ENCODE measurements at regions not wholly inside any gene's neighbourhood (a gene's known extent, or its start where the extent isn't known, plus 50 kb on each side); places are given as distances from the start of the nearest gene placed in this dataset.
"Not testable (repeated sequence)": the region's sequence is repeated elsewhere in the genome, so short reads cannot be mapped to it uniquely, and the experiment has no call there.

DNA sequence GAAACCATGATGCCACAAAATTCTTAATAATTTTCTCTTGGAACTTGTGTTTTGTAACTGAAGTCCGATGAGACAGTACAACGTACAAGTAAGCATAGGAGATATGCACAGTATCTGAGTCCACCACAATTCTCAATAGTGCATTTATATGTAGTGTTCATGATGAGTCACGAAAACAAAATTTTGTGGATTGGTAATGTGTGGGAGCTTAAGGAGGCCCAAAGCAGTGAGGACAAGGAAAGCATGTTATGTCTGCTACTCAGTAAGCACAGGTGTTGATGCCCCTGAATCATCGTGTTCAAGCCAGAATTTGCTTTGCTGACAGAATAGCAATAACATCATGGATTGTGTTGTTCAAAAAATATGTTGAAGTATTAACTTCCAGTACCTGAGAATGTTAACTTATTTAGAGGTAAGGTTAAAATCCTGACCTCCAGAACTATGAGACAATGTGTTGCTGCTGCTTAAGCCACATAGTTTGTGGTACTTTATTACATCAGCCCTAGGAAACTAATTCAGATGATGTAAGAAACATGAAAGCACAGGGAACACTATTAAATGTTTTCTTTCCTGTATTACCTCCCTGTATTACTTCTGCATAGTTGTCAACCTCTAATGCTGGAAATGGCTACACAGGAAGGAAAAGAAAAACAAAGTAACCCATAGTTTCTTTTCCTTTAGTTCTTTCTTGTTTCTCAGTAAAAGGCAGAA is 201.3 kb downstream of the SLITRK6 start:
- DNase-seq: no peak

DNA sequence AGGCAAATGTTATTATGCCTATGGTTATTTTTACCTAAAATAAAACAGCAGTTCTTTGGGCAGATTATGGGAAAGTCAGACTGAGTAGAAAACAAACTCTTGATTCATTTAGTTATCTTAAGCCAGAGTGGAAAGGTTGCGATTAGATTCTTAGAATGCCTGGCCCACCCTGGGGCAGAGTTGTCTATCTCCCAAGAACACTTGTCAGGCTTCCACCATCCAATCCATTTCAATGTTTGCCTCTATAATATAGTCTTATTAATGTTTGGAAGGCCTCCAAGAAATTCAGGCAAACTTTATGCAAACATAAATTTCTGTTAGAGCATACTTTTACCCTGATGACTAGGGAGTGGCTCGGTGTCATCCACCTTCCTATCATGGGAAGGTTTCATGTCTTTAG is 207.0 kb downstream of the SLITRK6 start:
- no peak for DNase-seq

DNA sequence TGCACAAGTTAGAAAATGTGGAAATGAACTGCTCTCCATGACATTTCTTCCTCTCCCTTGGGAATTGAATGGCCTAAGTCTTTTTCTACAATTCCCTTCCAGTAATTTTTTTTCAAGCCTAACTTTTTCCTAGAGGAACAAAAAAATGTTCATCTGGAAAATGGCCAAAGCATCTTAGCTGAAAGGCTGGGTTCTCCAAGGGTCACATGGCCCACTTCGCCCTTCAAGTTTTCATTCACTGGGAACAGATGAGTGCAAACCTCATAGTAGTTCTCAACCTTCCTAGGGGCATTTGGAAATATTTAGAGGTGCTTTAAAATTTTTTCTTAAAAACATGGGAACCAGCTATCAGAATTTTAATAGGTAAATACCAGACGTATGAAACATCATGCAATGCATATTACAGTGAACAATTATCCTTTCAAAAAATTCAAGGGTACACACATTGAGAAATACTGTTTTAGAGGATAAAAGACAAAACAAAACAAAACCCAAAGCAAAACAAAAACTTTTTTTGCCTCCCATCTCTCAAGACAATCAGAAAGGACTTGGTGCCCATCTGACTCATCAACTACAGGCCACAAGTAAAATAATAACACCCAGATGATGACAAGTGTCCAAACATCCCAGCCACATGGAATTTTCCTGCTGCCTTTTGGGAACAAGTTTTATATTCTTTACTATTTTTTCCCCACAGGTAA is 208.8 kb downstream of the SLITRK6 start:
- no peak for DNase-seq

DNA sequence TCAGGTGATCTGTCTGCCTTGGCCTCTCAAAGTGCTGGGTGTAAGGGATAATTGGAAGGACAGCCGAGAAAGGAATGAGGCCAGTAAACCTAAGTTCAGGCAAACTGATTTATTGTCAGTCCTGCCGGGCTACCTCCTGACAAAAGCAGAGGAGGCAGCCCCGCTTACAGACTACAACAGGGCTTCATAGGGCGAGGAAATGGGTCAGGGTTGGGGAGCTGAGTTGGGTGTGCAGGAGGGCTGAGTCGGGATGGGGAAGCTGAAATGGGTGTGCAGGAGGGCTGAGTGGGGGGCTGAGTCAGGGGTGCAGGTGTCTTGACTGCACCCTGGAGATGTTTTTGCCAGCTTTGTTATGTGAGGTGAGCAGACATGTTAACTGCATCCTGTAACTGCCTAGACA is 210.2 kb downstream of the SLITRK6 start:
- no peak for DNase-seq

DNA sequence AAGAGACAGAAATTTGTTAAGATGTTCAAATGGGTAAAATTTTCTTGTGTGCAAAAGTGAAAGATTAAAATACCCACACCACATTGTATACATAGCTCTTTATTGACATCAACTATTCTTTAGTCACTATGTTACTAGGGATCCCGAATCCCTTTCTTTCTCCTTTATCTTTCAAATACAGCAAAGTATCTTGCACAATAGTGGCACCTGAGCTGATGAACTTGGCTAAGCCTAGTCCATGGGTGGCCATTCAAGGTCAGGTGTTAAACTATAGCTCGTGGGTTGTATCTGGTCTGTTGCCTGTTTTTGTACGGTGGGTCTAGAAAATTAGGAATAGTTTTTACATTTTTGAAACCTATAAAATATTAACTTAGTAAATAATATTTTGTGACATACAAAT is 210.9 kb downstream of the SLITRK6 start:
- no peak for DNase-seq

DNA sequence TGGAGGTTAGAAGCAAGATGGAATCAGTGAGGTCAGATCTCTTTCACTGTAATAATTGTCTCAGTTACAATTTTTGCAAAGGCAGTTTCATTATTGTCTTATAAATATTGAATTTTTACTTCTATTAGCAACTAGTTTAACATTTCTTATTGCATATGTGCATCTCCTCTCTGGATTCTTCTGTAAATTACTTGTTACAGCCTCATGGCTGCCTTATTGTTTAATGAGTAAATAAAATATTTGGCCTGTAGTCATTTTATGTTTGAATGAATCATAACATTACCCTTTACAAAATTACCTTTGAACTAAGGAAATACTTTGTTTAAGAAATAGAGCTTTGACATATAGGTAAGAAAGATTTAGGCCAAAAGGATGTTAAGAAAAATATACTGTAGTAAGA is 212.4 kb downstream of the SLITRK6 start:
- DNase-seq: no peak

DNA sequence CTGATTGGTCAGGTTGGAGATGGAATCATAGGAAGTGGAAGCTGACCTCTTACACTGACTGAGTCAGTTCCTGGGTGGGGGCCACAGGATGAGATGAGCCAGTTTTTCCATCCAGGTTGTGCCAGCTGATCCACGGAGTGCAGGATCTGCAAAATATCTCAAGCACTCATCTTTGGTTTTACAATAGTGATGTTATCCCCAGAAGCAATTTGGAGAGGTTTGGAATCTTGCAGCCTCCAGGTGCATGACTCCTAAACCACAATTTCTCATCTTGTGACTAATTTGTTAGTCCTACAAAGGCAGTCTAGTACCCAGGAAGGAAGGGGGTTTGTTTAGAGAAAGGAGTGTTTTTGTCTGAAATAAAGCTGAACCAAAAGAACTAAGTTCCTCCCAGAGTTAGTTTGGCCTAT is 212.8 kb downstream of the SLITRK6 start:
- DNase-seq: no peak

DNA sequence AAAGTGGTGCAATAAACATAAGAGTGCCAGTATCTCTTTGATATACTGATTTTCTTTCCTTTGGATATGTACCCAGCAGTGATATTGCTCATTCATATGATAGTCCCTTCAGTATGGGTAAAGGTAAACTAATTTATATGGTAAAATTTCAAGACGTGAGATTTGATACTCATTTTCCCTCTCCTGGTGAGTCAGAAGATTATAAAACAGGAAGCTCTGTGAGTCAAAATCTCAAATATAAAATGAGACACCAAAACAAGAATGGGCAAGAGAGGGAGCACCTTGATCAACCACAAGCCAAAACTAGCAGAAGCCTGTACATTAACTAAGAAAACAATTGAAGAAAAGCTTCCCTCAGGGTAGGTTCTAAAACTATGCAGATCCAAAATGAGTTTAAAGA is 216.3 kb downstream of the SLITRK6 start:
- DNase-seq: no peak

DNA sequence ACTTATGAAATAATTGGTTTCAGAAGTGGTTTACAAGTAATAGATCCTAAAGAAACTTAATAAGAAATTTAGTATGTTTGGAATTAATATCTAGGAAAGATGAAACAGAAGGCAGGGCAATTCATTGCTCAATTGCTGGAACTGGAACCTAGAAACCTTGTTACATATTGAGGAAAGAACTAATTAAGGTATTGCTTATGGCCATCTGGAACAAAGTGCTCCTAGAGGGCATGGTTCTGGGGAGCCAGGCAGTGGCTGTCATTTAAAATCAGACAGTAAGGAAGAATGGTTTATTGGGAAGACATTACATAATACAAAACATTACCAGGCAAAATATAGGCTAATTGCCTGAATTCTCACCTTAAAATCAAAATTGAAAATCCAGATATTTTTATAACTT is 224.1 kb downstream of the SLITRK6 start:
- no peak for DNase-seq

DNA sequence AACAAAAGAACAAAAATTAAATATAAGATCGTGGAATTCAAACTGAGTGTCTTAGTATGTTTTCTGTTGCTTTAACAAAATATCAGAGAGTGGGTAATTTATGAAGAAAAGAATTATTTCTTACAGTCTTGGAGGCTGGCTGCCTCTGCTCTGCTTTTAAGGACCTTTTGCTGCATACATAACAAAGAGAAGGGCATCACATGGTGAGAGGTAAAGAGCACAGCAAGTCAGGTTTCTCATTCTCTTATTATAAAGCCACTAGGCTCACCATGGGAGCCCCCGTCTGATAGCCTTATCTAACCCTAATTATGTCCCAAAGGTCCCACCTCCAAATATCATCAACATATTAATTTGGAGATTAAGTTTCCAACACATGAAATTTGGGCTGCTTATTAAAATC is 231.3 kb downstream of the SLITRK6 start:
- no peak for DNase-seq

DNA sequence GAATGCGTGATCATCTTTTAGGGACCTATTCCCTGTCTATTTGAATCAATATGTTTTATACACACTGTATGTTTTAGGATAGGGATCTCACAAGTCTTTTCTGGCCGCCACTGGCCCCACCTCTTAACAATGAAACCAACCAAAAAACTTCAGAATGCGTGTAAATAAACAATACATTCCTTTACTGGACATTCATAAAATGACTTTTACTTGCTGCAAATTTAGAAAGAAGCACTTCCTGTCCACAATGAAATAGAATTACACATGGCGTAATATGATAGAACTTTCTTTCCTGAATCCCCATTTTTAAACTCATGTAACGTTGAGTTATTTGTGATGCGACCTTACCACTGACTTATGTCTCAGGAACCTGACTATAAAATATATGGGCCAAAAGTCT is 233.6 kb downstream of the SLITRK6 start:
- no peak for DNase-seq

DNA sequence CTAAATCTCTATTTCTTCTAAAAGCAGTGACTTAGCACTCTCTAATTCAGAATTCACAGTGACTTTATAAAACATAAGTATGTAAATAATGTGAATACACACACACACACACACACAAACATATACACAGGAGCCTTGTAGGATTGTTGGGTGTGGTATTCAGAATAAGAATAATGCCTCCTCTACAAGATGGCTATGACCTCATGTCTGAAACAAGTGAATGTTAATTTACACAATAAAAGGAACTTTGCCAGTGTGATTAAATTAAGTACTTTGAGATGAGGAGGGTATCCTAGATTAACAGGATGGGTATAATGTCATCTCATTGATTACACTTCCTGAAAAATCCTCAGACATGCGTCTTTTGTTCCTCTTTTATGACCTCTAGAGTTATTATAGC is 234.6 kb downstream of the SLITRK6 start:
- DNase-seq: no peak

DNA sequence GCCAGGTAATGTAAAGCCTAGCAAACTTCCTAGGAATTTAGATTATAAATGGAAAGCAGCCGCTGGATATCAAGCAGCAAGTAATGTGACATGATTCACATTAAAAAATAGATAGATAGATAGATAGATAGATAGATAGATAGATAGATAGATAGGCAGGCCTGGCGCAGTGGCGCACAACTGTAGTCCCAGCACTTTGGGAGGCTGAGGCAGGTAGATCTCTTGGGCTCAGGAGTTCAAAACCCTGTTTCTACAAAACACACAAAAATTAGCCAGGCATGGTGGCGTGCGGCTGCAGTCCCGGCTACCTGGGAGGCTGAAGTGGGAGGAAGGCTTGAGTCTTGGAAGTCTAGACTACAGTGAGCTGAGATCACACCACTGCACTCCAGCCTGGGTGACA is 236.9 kb downstream of the SLITRK6 start:
- DNase-seq: no peak

DNA sequence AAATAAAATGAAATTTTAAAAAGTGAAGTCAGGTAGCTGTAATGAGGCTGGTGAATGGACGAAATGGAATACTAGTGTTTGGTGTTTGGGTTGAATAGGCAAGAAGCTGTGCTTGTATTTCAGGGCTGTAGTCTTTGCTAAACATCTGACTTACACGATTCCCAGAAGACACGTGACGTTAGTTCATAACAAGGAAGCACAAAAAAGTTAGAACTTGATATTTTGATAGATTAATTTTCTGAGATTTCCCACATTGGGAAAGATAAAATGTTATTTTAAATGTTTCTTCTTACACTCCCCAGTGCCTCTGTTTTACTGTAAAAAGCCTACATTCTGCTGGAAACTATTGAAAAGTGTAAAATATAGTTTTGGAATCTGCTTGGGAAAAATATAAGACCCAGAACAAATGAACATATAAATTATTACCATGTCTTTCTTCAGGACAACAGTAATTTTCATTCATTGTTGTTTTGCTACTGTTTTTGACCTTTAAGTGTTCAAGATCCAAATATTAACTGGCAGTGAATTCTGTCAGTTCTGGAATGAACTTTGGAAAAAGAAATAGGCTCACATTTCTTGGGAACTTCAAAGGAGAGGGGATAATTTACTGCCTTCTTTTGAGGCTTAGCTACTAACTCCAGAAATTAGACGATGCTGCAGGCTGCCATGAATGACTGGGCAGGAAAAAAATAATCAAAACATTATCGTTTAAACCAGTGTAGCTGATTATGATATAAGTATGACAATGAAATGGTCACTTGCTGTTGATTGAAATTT is 241.3 kb downstream of the SLITRK6 start:
- DNase-seq: no peak

DNA sequence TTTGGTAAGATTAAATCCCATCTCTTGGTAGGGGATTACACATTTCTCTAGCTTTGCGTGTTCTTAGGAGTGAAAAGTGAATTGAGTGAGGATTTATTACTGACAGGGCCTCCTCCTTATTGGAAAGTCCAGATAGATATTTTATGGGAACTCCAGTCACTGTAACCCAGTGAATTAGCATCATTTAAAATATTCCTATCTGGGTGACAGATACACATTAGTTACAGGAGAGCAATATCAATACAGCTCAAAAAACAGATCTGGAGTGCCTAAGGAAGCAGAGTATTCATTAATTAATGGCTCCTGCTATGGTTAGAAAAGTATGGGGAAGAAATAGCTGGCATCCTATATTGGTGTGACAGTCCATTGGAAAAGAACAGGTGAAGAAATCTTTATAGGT is 248.2 kb downstream of the SLITRK6 start:
- no peak for DNase-seq

DNA sequence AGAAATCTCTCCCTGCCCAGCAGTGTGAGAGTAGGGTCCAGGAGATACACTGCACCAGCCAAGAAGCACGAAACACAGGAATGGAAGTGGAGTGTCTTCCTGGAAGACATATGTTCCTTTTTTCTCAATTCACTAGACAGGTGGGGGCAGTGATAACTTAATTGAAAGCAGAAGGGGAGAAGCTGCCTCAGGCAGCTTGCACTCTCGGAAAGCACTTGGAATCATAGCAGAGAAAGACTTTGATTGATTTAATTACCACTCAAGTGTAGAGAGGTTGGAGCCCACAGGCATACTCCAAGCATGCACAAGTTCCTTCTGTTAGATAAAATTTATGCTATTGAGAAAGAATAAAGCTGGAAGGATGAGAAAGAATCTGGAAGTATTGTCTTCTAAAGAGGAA is 249.4 kb downstream of the SLITRK6 start:
- no peak for DNase-seq

DNA sequence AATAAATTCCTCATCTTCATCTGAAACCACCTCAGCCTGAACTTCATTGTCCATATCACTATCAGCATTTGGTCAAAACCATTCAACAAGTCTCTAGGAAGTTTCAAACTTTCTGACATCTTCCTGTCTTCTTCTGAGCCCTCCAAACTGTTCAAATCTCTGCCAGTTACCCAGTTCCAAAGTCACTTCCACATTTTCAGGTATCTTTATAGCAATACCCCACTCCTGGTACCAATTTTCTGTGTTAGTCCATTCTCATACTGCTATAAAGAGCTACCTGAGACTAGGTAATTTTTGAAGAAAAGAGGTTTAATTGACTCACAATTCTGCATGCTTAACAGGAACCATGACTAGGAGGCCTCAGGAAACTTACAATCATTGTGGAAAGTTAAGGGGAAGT is 250.4 kb downstream of the SLITRK6 start:
- not testable (repeated sequence) for DNase-seq

DNA sequence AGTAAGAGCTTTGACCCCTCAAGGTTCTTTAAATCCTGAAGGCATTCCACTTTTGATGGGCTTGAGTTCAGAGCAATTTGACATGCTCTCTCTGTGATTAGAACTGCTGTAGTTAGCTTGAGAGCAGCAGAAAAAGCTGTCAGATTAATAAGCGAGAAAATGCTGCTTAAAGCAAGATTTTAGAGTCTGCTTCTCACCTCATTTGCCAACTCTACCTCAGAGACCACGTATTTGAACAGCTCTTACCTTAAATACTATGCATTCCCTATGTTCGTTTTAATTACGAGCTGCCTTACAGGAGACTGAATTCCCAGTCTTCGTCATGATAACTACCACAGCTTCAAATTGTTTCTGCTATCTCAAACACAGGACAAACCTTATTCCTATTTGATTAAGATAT is 253.4 kb downstream of the SLITRK6 start:
- no peak for DNase-seq

DNA sequence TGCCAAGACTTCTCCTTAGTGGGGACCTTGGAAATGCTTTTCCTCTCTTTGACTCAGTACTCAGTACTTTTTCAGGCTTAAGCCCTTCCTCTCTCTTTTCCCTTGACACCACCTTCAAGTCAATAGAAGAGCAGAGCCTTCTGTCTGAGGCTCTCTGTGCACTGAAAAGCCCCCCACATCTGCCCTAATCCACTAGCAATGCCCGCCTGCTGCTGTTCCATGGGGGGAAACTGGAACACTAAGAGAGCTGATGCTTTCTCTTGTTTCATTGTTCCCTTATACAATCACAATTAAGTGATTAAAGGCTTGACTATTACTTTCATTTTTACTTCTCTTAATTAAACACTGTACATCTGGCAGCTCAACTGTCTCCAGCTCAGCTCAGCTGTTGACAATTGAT is 254.5 kb downstream of the SLITRK6 start:
- DNase-seq: no peak

DNA sequence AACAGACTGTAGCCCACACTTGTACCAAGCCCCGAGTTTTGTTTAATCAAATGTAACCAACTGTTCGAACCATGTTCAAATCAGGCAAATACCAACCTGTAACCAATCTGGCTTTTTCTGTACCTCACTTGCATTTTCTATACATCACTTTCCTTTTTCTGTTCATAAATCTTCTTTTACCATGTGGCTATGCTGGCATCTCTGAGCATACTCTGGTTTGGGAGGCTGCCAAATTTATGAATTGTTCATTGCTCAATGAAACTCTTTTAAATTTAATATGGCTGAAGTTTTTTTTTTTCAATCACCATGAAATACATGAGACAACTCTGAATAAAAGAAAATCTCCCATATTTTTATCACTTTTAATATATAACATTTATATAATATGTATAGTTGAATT is 256.1 kb downstream of the SLITRK6 start:
- DNase-seq: no peak

DNA sequence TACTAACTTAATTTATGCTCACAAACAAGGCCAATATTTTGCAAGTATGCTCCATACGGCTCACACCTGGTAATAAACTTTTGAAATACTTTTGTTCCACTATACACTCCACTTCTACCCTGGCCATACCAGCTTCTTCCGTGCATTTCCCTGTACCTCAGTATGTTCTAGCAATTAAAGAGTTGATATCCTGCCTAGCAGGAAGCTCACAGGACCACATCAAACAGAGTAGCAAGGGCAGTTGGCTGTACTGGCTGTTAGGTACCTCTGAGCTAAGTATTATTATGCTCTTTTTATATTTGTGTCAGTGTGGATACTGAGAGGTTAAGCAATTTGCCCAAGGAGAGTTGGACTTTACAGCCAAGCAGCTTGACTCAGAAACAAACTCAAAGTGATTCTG is 257.7 kb downstream of the SLITRK6 start:
- DNase-seq: no peak

DNA sequence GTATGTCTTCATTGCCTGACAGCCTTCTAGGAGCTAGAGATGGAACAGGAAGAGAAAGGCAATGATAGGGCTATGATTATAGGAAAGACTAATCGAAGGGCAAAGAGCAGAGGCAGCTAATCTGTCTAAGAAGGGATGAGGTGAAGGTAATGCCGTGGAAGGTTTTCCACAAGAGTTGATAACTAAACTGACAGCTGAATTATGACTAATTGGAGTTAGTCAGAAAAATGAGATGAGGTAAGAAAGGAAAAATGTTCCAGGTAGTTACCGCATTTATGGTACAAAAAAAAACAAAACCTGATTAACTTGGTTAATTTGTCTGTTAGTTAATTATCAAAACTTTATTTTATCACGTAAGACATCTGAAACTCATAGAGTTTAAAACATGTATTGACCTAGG is 260.3 kb downstream of the SLITRK6 start:
- no peak for DNase-seq

DNA sequence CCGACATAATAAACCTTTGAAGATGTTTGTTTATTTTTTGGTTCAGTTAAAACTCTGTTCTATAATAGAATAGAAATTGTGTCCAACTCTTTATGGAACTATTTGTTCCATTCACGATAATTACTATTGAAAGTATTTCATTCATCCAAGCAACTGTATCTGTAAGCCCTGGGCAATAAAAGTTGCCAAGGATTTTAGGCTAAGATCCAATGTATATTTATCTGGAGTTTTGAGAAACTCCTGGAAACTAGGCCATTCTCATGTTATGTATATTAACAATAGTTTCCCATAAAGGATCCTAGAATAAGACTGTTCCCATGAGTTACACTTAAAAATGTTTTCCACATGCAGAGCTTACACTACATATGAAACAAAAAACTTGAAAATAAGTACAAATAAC is 261.6 kb downstream of the SLITRK6 start:
- DNase-seq: no peak

DNA sequence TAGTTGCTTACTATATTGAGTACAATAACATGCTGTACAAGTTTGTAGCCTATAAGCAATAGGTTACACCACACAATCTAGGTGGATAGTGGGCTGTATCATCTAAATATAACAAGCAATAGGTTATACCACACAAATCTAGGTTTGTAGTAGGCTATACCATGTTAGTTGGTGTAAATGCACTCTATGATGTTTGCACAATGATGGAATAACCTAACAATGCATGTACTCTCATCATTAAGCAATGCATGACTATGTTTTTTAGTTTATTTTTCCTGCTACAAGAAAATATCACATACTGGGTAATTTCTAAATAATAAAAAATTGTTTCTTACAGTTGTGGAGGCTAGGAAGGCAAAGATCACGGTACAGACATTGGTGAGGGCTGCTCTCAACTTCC is 262.5 kb downstream of the SLITRK6 start:
- no peak for DNase-seq
